ENCODE measurements at regions not wholly inside any gene's neighbourhood (a gene's known extent, or its start where the extent isn't known, plus 50 kb on each side); places are given as distances from the start of the nearest gene placed in this dataset.
"Not testable (repeated sequence)": the region's sequence is repeated elsewhere in the genome, so short reads cannot be mapped to it uniquely, and the experiment has no call there.

DNA sequence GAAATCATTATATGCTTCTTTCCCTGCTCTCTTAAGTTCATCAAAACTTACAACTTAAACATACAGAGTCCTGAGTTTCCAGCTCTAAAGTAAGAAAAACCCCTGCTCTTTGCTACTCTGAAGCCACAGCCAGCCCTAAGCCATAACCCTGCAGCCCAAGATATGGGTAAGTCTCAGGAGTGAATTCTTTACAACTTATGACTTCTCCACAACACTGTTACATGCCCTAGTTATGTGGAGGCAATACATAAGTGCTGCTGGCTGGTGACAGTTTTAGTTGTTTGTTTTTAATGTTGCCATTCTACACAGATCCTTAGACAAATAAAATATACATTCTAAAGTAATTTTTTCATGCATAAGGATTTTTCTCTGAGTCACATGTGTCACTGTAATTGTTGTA, 100.2 kb downstream of the FBXO8 start:
- DNase-seq: no peak

DNA sequence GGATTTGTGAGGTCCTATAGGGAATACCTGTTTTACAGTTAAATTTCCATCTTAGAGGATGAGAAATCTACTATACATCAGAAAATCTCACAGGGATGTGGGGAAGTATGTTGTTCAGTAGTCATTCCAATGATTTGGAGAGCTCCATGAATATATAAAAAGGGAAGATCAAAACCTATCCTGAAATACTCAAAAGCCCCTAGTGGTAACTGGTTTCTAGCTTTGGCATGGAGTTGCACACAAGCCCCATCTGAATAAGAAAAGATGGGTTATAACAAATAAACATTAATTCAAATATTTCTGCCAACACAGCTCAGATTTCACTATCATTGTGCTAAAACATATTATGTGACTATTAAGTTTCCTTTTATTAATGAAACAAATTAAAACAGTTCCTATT, 101.6 kb downstream of the FBXO8 start:
- DNase-seq: no peak

DNA sequence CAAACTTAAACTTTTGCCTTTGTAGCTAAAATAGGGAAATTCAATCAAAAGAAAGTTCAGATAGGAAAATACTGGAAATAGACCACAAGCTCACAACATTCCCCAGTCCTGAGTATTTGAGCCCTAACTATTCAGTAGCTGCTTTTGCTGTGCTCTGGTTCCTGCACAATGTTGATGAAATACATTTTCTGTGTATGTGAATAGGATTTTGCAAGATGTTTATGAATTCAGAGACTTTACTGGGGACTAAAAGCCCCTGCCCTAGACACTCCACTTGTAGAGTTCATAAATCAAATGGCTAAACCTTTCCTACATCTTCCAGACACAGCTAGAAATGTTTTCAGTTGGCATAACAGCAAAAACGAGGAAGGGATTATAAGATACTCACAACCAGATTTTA, 105.9 kb downstream of the FBXO8 start:
- no peak for DNase-seq

DNA sequence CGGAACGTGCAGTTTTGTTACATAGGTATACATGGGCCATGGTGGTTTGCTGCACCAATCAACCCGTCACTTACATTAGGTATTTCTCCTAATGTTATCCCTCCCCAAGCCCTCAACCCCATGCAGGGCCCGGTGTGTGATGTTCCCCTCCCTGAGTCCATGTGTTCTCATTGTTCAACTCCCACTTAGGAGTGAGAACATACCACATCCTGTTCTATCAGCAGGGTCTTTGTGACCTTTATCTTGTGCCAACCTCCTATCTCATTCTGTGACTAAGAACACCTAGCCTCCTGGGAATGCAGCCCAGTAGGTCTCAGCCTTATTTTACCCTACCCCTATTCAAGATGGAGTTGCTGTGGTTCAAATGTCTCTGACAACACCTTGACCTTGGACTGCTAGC, 107.6 kb downstream of the FBXO8 start:
- DNase-seq: not testable (repeated sequence)

DNA sequence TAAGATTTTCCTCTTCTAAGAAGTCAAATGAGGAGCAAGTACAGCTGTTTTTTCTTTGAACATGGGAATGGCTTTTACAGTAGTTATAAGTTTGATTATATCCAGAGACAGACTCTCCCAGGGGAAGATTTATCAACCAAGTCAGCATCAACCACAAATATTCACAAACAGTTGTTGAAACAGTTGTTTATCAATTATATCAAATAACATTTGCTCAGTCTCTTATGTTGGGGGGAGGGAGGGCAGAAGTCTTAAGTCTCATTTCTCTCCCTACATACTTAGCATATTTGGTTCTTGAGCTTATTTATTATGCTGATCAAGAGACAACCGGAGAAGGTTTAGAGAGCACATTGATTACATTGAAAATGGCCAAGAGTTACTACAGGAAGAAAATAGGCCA, 110.1 kb downstream of the FBXO8 start:
- DNase-seq: no peak

DNA sequence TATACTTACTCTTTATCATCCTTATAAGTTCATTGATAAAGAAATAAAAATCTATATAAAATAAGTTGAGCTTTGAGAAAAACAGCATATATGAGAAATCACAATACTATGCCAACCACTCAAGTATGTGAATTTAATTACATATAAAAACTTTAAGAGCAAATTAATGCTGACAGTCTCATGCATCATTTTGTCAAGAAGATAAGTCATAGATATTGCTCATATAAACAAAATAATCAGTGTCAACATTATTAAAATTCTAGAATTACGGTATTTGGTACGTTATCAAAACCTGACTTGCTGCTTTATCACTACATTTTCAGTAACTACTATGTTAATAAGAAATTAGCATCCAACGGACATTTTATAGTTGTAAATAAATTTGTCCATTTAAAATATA, 111.2 kb downstream of the FBXO8 start:
- no peak for DNase-seq

DNA sequence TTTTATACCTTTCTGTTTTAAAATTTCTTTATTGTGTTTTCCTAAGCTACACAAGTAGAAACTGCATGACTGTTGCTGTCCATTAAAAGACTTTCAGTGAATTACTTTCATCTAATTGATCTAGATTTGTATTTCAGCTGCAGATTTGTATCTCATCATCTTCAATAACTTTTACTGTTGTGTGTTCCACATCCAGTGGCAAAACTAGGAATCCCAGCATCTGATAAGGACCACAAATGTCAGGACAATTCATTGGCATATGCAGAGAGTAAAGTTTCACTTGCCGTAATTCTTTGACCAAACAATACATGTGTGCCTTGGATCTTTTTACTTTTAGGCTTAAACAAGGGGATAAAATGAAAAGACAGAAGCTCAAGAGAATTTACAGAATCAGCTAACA, 112.6 kb downstream of the FBXO8 start:
- no peak for DNase-seq

DNA sequence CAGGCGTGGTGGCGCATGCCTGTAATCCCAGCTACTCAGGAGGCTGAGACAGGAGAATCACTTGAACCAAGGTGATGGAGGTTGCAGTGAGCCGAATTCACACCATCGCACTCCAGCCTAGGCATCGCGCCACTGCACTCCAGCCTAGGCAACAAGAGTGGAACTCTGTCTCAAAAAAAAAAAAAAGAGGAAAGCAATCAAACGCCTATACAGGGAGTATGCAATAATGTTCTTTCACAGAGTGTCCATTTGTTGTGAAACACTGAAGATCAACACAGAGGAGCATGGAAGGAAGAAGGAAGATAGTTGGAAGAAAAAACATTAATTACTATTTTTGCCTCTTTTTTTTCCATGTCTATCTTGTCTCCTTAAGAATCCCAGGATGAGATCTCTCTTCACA, 113.4 kb downstream of the FBXO8 start:
- DNase-seq: no peak

DNA sequence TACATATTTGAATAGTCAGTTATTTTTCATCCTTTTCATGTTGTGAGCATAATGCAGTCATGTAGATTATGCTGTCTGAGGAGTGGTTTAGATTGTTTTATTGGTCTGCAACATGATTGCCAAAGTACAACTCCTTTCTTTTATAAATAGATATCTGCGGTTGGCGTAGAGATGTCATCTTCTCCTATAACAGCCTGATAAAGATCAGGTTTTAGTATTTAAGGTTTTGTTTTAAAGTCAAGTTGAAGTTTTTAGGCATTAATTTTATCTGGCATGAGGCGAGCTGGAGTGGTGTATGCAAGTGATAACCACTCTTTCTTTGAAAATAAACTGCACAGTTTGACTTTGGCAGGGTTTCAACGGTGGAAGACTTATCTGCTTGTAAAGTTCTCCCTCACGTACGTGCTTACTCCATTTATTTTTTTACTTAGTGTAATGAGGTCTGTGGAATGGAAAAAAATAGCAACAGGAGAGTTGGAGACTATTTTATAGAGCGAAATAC, 126.3 kb downstream of the FBXO8 start:
- no peak for DNase-seq

DNA sequence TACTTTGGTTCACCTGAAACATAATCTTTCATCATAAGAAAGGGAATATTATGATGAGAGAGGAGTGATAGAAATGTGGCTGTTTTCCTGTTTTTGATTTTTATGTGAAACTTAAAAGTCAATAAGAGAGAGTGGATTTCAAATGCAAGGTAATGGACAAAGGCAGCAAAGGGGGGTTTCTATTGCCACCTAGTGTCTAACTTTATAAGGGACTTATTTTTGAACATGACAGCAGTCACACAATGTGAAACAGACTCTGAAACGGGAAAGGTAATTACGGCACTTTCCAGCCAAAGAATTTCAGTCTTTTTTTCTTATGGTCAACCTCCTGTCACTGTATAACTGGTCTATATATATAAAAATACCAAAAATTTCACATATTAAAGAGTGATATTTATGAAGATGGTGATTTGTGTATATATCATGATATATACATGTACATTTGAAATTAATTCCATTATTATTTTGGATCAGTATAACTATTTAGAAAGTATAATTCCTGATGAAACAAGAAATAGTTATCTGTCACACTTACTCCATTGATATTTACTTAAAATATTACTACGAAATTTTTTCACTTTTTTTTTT, 127.1 kb downstream of the FBXO8 start:
- no peak for DNase-seq

DNA sequence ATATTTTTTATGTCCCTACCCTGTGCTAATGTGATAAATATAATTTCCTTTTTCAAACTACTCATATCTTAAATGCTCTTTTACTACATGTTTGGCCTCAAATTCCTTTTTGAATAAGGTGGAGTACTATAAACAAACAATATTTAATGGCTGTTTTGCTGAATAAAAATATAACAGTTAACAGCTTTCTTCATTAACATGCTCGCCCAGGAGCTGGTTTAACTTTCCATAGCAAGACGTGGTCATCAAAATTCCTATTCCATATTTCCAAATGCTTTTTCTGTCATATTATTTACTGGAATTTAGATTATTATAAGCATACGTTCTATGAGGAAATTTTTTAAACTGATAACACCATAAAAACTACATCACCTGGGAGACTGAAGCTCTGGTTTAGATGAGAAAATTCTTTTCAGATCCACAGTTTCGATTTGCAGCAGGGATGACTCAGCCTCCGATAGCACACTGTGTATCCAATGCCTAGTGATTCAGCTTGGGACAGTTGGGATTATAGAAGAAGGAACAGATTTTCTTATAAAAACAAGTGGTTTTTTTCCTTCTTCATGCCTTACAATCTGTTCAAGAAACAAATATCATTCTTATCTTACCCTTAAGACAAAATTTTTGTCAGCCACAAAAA, 129.1 kb downstream of the FBXO8 start:
- no peak for DNase-seq

DNA sequence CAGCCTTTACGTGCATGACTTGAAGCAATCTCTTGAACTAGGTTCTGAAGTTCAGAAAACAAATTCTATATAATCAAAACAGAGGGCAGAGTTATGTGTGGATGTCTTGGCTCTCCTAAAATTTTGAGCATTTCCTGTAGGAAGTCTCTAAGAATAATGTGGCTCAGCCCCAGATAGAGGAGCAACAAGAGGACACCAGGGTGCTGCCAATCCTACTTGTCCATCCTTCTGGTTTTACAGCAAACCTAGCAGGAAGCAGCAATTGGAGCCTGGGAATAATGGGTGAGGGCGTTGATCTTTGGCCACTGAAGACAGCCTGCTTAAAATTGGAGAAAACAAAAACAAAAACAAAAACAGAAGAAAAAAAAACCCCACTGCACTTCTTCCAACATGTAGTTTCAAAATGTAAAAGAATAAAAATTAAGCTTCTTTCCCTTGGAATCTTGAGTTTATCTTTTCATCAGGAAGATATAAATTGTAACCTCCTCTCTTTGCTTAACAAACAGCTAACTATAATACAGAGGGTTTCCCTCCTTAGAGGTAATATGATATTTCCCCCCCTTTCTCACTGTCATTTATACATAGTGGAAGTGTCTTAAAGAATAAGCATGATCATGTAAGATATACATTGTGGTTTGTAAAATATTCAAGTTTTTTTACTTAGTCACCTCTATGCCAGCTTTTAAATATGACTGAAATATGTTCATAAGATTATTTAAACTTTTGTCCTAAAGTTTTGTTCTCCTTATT, 130.6 kb downstream of the FBXO8 start:
- no peak for DNase-seq

DNA sequence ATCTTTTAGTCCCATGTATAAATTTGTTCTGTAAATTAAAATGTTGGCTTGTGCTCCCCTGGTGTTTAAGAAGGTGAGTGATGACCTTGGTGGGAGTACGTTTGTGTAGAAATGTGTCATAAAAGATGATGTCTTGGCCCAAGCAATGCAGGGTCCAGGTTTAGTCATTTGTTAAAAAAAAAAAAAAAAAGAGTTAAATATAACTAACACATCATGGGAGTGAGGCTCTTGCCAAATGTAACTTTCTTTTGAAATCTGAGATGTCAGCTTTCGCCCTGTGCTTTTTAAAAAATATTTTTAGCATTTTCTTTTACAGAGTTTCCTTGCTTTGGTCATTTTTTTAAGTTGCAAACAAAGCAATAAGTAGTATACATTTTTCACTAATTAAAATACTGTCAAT, 135.6 kb downstream of the FBXO8 start:
- DNase-seq: no peak

DNA sequence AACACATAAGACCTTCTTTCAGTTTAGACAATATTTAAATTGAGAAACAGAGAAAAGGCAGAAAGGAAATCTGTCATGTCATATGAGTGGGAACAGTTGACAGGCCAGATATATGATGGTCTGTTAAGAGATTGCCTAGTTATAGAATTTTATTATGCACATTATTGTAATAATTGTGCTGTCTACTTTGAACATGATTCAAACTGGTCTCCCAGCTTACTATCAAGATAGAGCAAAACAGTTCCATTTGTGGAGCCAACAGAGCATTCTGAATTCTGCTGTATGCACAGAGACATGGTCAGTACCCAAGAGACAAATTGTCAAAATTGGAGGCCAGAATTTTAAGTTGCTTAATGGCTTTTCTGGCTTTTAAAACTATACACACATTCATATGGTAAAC, 139.4 kb downstream of the FBXO8 start:
- no peak for DNase-seq

DNA sequence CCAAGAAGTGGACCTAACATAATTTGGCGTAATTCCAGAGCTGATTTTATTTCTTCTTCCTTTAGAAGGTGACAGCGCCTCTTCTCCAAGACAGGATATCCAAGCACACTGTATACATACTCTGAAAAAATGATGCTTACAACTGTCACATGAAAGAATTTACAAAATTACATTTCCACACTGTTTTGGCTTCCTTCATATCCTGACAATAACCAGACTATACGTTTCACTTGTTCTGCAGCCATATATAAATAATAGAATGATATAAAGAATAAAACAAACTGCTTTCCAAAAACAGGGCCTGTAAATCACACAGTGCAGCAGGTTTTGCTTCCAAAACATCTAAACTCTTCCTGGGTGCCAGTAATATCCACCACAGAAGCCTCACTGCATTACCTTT, 141.6 kb downstream of the FBXO8 start:
- no peak for DNase-seq

DNA sequence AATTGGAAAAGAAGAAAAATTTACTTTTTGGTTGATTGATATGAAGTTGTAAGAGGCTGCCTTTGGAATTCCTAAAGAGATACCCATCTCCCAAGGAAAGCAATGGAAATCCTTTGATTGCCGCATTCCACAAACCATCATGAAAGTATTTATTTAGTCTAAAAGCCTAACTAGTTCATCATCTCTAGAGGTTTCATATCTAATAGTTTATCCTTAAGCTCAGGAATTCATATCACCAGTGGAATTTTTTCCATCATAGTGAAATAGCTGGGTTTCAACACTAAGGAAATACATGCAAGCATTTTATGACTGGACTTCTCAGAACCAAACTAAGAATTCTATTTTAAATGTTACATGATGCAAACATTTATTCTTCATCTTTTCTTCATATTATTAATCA, 144.9 kb downstream of the FBXO8 start:
- DNase-seq: no peak

DNA sequence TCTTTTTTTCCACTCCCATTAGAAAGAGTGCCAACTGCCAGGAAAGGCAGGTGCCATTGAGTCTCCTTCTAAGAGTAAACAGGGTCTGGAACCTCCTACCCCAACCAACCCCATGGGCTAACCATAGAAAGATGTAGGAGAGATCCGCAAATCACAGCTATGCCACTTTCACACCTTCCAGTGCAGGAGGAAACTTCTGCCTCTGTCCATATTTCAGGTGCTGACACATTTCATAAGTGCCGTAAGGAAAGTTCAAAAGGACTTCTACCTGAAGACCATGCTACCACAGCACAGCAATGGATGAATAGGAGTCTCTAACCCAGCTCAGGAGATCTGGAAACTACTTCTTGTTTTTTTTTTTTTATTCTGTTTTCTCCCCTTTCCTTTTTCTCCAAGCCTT, 145.8 kb downstream of the FBXO8 start:
- no peak for DNase-seq

DNA sequence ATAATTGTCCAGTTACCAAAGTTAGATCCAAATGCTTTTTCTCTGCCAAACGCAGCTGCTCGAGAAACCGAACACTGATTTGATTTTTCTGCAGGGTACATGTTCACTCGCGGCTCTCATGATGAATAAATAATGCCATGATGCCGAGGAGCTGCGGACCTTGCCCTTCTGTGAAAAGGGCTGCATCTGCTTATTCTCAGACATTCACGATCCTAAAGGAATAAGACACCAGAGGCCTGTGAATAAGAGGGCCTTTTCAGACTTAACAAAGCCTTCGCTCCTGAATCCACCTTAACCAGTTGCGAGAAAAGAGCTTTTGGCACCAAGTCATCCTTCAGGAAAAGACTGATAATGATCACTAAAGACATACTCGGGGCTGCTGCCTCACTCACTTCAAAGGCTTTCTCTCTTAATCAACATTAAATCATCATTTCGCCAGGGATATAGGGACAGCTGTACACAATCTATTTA, 147.5 kb downstream of the FBXO8 start:
- DNase-seq: no peak

DNA sequence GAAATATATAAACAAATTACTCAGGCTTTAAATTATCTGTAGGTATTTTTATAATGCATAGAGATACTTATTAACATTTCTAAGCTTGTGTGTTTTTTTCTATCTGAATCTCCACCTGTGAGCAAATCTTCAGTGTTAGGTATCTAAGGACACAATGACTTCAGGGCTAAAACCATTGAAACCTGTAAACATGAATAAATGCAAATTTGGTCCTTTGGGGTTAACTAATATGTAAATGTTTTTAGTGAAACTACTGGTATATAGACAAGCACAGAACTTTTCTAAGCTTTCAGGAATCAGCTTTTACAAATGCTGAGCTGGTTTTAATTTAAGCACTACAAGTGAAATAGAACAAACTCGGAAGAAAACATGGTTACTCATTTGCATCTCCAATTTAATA, 147.9 kb downstream of the FBXO8 start:
- DNase-seq: no peak

DNA sequence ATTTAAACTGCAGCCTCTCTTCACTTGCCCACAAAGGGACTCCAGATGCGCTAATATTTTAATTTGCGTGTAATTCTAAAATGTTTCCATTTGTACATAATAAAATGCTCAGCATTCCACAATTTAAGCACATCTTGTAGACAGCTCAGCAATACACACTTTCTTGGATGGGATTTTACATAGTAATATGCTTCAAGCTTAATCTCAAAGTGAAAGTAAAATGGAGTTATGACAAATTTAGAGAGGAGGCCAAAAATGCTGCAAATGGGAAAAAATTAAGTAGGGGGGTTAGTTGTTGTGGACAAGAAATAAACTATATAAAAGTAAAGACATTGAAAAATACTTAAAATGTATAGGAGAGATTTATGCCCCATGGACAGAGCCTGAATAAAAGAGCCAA, 149.1 kb downstream of the FBXO8 start:
- DNase-seq: no peak

DNA sequence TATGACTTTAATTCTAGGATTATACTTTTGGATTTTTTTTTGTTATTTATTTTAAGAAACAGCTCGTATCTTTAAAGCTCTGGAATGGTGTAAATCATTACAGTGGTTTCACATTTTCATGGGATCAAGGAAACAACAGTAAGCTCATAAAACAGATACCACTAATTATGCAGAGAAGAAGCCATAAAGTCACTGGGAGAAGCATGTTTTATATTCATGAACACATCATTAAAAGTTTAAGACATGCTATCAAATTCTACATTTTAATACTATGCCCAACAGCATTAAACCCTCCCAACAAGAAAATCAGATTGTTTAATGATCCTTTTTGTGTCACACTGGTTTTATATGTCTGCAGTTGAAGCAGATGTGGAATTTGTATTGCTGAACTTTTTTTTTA, 149.9 kb downstream of the FBXO8 start:
- DNase-seq: no peak

DNA sequence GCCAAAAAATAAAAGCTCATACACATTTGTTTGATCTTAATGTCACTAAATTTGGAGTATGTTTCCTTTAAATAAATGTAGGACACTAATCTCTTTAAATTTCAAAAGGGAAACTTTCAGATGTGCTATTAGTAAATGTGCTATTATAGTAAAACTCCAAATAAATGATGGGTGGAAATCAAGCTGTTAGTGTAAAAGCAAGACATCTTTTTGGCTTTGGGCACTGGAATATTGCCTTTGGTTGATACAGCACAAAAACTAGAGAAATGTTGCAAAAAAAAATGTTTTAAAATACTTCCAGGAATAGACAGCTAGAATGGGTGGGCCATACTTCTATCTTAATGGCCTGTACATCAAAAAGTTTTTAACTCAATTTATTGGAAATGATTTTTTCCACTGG, 151.6 kb downstream of the FBXO8 start:
- no peak for DNase-seq

DNA sequence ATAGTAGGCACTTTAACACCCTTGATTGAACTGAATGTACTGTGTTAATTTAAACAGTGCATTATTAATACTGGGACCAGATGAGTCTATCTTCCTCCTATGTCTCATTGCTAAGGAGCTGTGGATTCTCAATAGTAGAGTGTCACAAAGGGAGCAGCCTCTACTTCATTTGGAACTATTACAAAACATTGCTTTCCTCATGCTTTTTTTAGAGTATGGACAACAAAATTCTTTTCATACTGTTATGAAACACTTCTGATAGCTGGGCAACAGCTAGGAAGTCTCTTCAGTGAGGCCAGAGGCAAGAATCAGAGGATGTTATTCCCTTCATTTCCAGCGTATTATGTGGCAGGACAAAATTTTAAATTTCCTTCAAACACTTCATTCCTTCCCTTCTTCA, 160.8 kb downstream of the FBXO8 start:
- DNase-seq: no peak

Measured in nucleus accumbens (tissue), 56 donors.